ENCODE measurements at regions not wholly inside any gene's neighbourhood (a gene's known extent, or its start where the extent isn't known, plus 50 kb on each side); places are given as distances from the start of the nearest gene placed in this dataset.

GRCh38 chr10:106302961-106303360 lies 861.5 kb downstream of the SORCS1 start:
- no peaks in the 10 kb centered on the region for H3K36me3 ChIP-seq (replicated peaks in 1 of 2; ENCODE audit: control extremely low read depth in 1 of 2, control insufficient read depth in 1 of 2, extremely low read depth in 1 of 2, insufficient read depth in 2 of 2, low read length in 1 of 2)
- no peaks in the 10 kb centered on the region for H4K20me1 ChIP-seq (ENCODE audit: control insufficient read depth, insufficient read depth, low read length, poor library complexity, severe bottlenecking)
- H3K27ac ChIP-seq (ENCODE audit: low read length in 2 of 2): no peak overlapping the region
- CTCF ChIA-PET: no interaction called here
- H3K9ac ChIP-seq (ENCODE audit: low read length): no peak overlapping the region
- H3K27me3 ChIP-seq (replicated peaks in 1 of 4; ENCODE audit: control extremely low read depth in 1 of 4, control insufficient read depth in 3 of 4, insufficient read depth in 4 of 4, low read length in 3 of 4): no peaks in the 10 kb centered on the region
- ATAC-seq (ENCODE audit: low read depth) (no peak), DNase-seq (no peak)
- no peak overlapping the region for H3K4me3 ChIP-seq (ENCODE audit: control extremely low read depth in 1 of 5, extremely low read depth in 1 of 5, insufficient read depth in 1 of 5, low read depth in 2 of 5, low read length in 4 of 5)
- Mint-ChIP-seq H3K27me3 (no peaks in the 10 kb centered on the region), H3K9me3 (ENCODE audit: insufficient read depth) (peaks cover 5% of the 10 kb centered on the region), H3K27ac (no peak overlapping the region), H3K4me3 (no peak overlapping the region), H3K4me1 (no peaks in the 10 kb centered on the region)
- no peak for TF ChIP-seq EZH2 (IDR thresholded peaks at IDR 0.05; ENCODE audit: borderline replicate concordance, insufficient read depth, low read depth, low read length, poor library complexity, severe bottlenecking)
- TF ChIP-seq CTCF (IDR thresholded peaks at IDR 0.05): no peak
- intact Hi-C loops (cut with micrococcal nuclease): no loop called here
- no peaks in the 10 kb centered on the region for H3K9me3 ChIP-seq (ENCODE audit: control extremely low read depth in 1 of 3, control insufficient read depth in 2 of 3, insufficient read depth in 1 of 3, low read length in 2 of 3)
- no peaks in the 10 kb centered on the region for H3K79me2 ChIP-seq (ENCODE audit: control insufficient read depth, insufficient read depth, low read length)
- 80% methylated on average over 1 of the region's 4 CpGs for WGBS (ENCODE audit: insufficient coverage)
- H3K4me1 ChIP-seq (ENCODE audit: control insufficient read depth in 2 of 2, insufficient read depth in 2 of 2, low read length in 2 of 2): no peaks in the 10 kb centered on the region
- no peak overlapping the region for H2AFZ ChIP-seq (ENCODE audit: insufficient read depth, low read depth, low read length, poor library complexity, severe bottlenecking)
- POLR2A ChIA-PET: no interaction called here
- H3K4me2 ChIP-seq (replicated peaks; ENCODE audit: low read depth, low read length, poor library complexity, severe bottlenecking): no peak overlapping the region

- ChIA-PET CTCF (no interaction called here), POLR2A (no interaction called here)
- no peaks in the 10 kb centered on the region for H3K27me3 ChIP-seq (replicated peaks in 1 of 4; ENCODE audit: control extremely low read depth in 1 of 4, control insufficient read depth in 3 of 4, insufficient read depth in 4 of 4, low read length in 3 of 4)
- H3K4me3 ChIP-seq (ENCODE audit: control extremely low read depth in 1 of 5, extremely low read depth in 1 of 5, insufficient read depth in 1 of 5, low read depth in 2 of 5, low read length in 4 of 5): no peak overlapping the region
- intact Hi-C loops (cut with micrococcal nuclease): no loop called here
- H3K27me3 Mint-ChIP-seq: no peaks in the 10 kb centered on the region
- H3K9me3 Mint-ChIP-seq (ENCODE audit: insufficient read depth): peaks cover 2% of the 10 kb centered on the region
- H3K27ac ChIP-seq (ENCODE audit: low read length in 2 of 2): no peak overlapping the region
- H4K20me1 ChIP-seq (ENCODE audit: control insufficient read depth, insufficient read depth, low read length, poor library complexity, severe bottlenecking): no peaks in the 10 kb centered on the region
- H3K79me2 ChIP-seq (ENCODE audit: control insufficient read depth, insufficient read depth, low read length): no peaks in the 10 kb centered on the region
- no peaks in the 10 kb centered on the region for H3K4me1 ChIP-seq (ENCODE audit: control insufficient read depth in 2 of 2, insufficient read depth in 2 of 2, low read length in 2 of 2)
- no peaks in the 10 kb centered on the region for H3K4me1 Mint-ChIP-seq
- WGBS (ENCODE audit: insufficient coverage): no CpG with 5 or more reads among the region's 1 CpG
- H3K36me3 ChIP-seq (replicated peaks in 1 of 2; ENCODE audit: control extremely low read depth in 1 of 2, control insufficient read depth in 1 of 2, extremely low read depth in 1 of 2, insufficient read depth in 2 of 2, low read length in 1 of 2): no peaks in the 10 kb centered on the region
- no peak overlapping the region for H3K4me2 ChIP-seq (replicated peaks; ENCODE audit: low read depth, low read length, poor library complexity, severe bottlenecking)
- no peak overlapping the region for H3K27ac Mint-ChIP-seq
- no peaks in the 10 kb centered on the region for H3K9me3 ChIP-seq (ENCODE audit: control extremely low read depth in 1 of 3, control insufficient read depth in 2 of 3, insufficient read depth in 1 of 3, low read length in 2 of 3)
- TF ChIP-seq EZH2 (IDR thresholded peaks at IDR 0.05; ENCODE audit: borderline replicate concordance, insufficient read depth, low read depth, low read length, poor library complexity, severe bottlenecking) (no peak), CTCF (IDR thresholded peaks at IDR 0.05) (no peak)
- H3K4me3 Mint-ChIP-seq: no peak overlapping the region
- ATAC-seq (ENCODE audit: low read depth) (no peak), DNase-seq (no peak)
- no peak overlapping the region for H2AFZ ChIP-seq (ENCODE audit: insufficient read depth, low read depth, low read length, poor library complexity, severe bottlenecking)
- H3K9ac ChIP-seq (ENCODE audit: low read length): no peak overlapping the region
These were observed 863.4 kb downstream of the SORCS1 start for GRCh38 chr10:106301146-106301545.

Measured in B cell (primary cell).